ENCODE measurements at regions not wholly inside any gene's neighbourhood (a gene's known extent, or its start where the extent isn't known, plus 50 kb on each side); places are given as distances from the start of the nearest gene placed in this dataset.

GRCh38 chr6:4320860-4321259, 185.5 kb upstream of the ECI2 start:
- H3K27ac Mint-ChIP-seq (ENCODE audit: unreplicated experiment) = peak overlapping the region; percentile 90
- H3K4me1 Mint-ChIP-seq (ENCODE audit: low read depth) = peaks cover 81% of the 10 kb centered on the region
- no peak overlapping the region for H3K4me3 Mint-ChIP-seq (ENCODE audit: unreplicated experiment)
- DNase-seq (ENCODE audit: low spot score) = no peak
- no peaks in the 10 kb centered on the region for H3K27me3 Mint-ChIP-seq (ENCODE audit: low read depth)
- H3K36me3 Mint-ChIP-seq (ENCODE audit: low read depth) = no peaks in the 10 kb centered on the region
- no peaks in the 10 kb centered on the region for H3K9me3 Mint-ChIP-seq (ENCODE audit: low read depth)
- no peak for TF ChIP-seq CTCF (IDR thresholded peaks at IDR 0.05)

- Mint-ChIP-seq H3K4me3 (ENCODE audit: unreplicated experiment) (no peak overlapping the region), H3K9me3 (ENCODE audit: low read depth) (no peaks in the 10 kb centered on the region), H3K36me3 (ENCODE audit: low read depth) (no peaks in the 10 kb centered on the region), H3K27me3 (ENCODE audit: low read depth) (no peaks in the 10 kb centered on the region), H3K4me1 (ENCODE audit: low read depth) (peaks cover 78% of the 10 kb centered on the region), H3K27ac (ENCODE audit: unreplicated experiment) (peak overlapping the region; percentile 90)
- TF ChIP-seq CTCF (IDR thresholded peaks at IDR 0.05) = no peak
- no peak for DNase-seq (ENCODE audit: low spot score)
Measured at GRCh38 chr6:4319981-4320683, 184.8 kb upstream of the ECI2 start.

DNA sequence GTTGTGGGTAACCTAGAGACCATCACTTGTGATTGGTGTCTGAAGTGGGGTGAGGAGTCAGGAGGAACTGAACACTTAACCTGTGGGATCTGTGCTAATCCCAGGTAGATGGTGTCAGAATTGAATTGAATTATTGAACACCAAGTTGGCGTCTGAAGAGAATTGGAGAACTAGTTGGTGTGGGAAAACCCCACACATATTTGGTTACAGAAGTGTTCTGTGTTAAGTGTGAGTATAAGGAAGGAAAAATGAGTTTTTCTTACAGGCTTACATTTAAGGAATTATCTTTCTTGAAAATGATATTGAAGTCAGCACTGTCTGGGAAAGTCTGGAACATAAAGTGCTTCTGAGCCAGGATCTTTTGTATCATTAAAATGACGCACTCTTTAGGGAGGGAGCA, 182.9 kb upstream of the ECI2 start:
- Mint-ChIP-seq H3K9me3 (ENCODE audit: low read depth) (peaks cover 5% of the 10 kb centered on the region), H3K4me3 (ENCODE audit: unreplicated experiment) (no peak overlapping the region), H3K27ac (ENCODE audit: unreplicated experiment) (peak overlapping the region; percentile 64), H3K4me1 (ENCODE audit: low read depth) (peaks cover 75% of the 10 kb centered on the region), H3K27me3 (ENCODE audit: low read depth) (no peaks in the 10 kb centered on the region), H3K36me3 (ENCODE audit: low read depth) (no peaks in the 10 kb centered on the region)
- no peak for DNase-seq (ENCODE audit: low spot score)
- no peak for TF ChIP-seq CTCF (IDR thresholded peaks at IDR 0.05)

- peaks cover 14% of the 10 kb centered on the region for H3K9me3 Mint-ChIP-seq (ENCODE audit: low read depth)
- H3K27me3 Mint-ChIP-seq (ENCODE audit: low read depth) = no peaks in the 10 kb centered on the region
- peaks cover 2% of the 10 kb centered on the region for H3K36me3 Mint-ChIP-seq (ENCODE audit: low read depth)
- peak; percentile 18 for TF ChIP-seq CTCF (IDR thresholded peaks at IDR 0.05)
- no peak for DNase-seq (ENCODE audit: low spot score)
- H3K4me3 Mint-ChIP-seq (ENCODE audit: unreplicated experiment) = peak overlapping the region; percentile 11
- peaks cover 72% of the 10 kb centered on the region for H3K4me1 Mint-ChIP-seq (ENCODE audit: low read depth)
- peak overlapping the region; percentile 84 for H3K27ac Mint-ChIP-seq (ENCODE audit: unreplicated experiment)
Measured at GRCh38 chr6:4316867-4317400, 181.6 kb upstream of the ECI2 start.

GRCh38 chr6:4314201-4314707, 178.9 kb upstream of the ECI2 start:
- peak overlapping the region; percentile 37 for H3K27ac Mint-ChIP-seq (ENCODE audit: unreplicated experiment)

More at GRCh38 chr6:4314201-4314707, 178.9 kb upstream of the ECI2 start:
- no peak for TF ChIP-seq CTCF (IDR thresholded peaks at IDR 0.05)
- H3K9me3 Mint-ChIP-seq (ENCODE audit: low read depth) = peaks cover 30% of the 10 kb centered on the region
- no peak for DNase-seq (ENCODE audit: low spot score)
- H3K4me1 Mint-ChIP-seq (ENCODE audit: low read depth) = peaks cover 48% of the 10 kb centered on the region
- H3K4me3 Mint-ChIP-seq (ENCODE audit: unreplicated experiment) = no peak overlapping the region
- H3K36me3 Mint-ChIP-seq (ENCODE audit: low read depth) = peaks cover 9% of the 10 kb centered on the region
- no peaks in the 10 kb centered on the region for H3K27me3 Mint-ChIP-seq (ENCODE audit: low read depth)

Measured in chondrocyte (in vitro differentiated cells).